ENCODE measurements at regions not wholly inside any gene's neighbourhood (a gene's known extent, or its start where the extent isn't known, plus 50 kb on each side); places are given as distances from the start of the nearest gene placed in this dataset.

GRCh38 chr15:92524161-92524560, 130.5 kb downstream of the ST8SIA2 start:
- no peaks in the 10 kb centered on the region for H3K27me3 ChIP-seq
- H3K4me3 ChIP-seq: no peak overlapping the region
- ATAC-seq (no peak), DNase-seq (no peak)
- TF ChIP-seq CTCF (IDR thresholded peaks at IDR 0.05) (no peak), POLR2A (IDR thresholded peaks at IDR 0.05) (no peak)
- WGBS (ENCODE audit: insufficient coverage, low coverage, low lambda C conversion rate, missing lambda C conversion rate): 68% methylated on average over 5 of the region's 5 CpGs
- no peaks in the 10 kb centered on the region for H3K4me1 ChIP-seq
- no peak overlapping the region for H3K27ac ChIP-seq
- intact Hi-C loops (cut with DNase I): loop anchor here in 1 of 2 donors (5.0 kb wide), 1 partner anchor 158 kb away; no protein-coding TSS in a partner anchor
- H3K9me3 ChIP-seq: no peaks in the 10 kb centered on the region
- H3K36me3 ChIP-seq: no peaks in the 10 kb centered on the region

DNA sequence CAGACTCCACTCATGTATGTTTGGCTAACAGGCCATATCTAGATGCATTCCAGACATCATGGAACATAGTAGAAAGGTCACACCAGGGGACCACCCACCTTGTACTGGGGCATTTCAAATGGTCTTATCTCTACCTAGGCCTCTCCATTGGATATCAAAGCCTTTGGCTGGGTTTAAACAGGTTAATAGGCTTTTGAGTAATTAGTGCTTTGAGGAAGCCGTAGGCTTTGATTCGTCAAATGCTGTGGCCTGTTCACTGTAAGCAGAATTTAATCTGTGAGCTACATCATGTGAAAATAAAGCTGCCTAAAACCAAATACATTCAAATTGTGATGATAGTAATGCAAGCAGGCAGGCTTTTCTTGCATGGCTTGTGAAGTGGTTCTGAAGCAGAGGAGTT, 129.5 kb downstream of the ST8SIA2 start:
- WGBS (ENCODE audit: insufficient coverage, low coverage, low lambda C conversion rate, missing lambda C conversion rate): 83% methylated on average over 2 of the region's 2 CpGs
- no peak overlapping the region for H3K4me3 ChIP-seq
- no peaks in the 10 kb centered on the region for H3K4me1 ChIP-seq
- no peaks in the 10 kb centered on the region for H3K36me3 ChIP-seq
- intact Hi-C loops (cut with DNase I): loop anchor here in 1 of 2 donors (5.0 kb wide), 1 partner anchor 159 kb away; no protein-coding TSS in a partner anchor
- H3K9me3 ChIP-seq: no peaks in the 10 kb centered on the region
- H3K27ac ChIP-seq: no peak overlapping the region
- no peaks in the 10 kb centered on the region for H3K27me3 ChIP-seq
- no peak for TF ChIP-seq CTCF (IDR thresholded peaks at IDR 0.05)
- no peak for TF ChIP-seq POLR2A (IDR thresholded peaks at IDR 0.05)
- ATAC-seq (no peak), DNase-seq (no peak)

GRCh38 chr15:92521624-92522008, 127.9 kb downstream of the ST8SIA2 start:
- TF ChIP-seq CTCF (IDR thresholded peaks at IDR 0.05): peak; percentile 68 to 90 (median 82)
- no peak for TF ChIP-seq POLR2A (IDR thresholded peaks at IDR 0.05)
- 0% methylated on average over 7 of the region's 7 CpGs for WGBS (ENCODE audit: insufficient coverage, low coverage, low lambda C conversion rate, missing lambda C conversion rate)
- intact Hi-C loops (cut with DNase I): loop anchor here in 1 of 2 donors (5.0 kb wide), 1 partner anchor 161 kb away; no protein-coding TSS in a partner anchor

GRCh38 chr15:92520914-92521623, 127.4 kb downstream of the ST8SIA2 start:
- 94% methylated on average over 2 of the region's 2 CpGs for WGBS (ENCODE audit: insufficient coverage, low coverage, low lambda C conversion rate, missing lambda C conversion rate)
- intact Hi-C loops (cut with DNase I): loop anchor here in 1 of 2 donors (5.0 kb wide), 1 partner anchor 161 kb away; no protein-coding TSS in a partner anchor
- no peak for TF ChIP-seq CTCF (IDR thresholded peaks at IDR 0.05)
- no peak for TF ChIP-seq POLR2A (IDR thresholded peaks at IDR 0.05)

More at GRCh38 chr15:92521624-92522008, 127.9 kb downstream of the ST8SIA2 start:
- no peaks in the 10 kb centered on the region for H3K4me1 ChIP-seq
- no peaks in the 10 kb centered on the region for H3K9me3 ChIP-seq
- H3K27ac ChIP-seq: no peak overlapping the region
- peak; percentile 99 to 100 (median 99) for ATAC-seq
- peak in 2 of 3 donors; percentile 61 to 80 for DNase-seq
- H3K27me3 ChIP-seq: no peaks in the 10 kb centered on the region
- no peak overlapping the region for H3K4me3 ChIP-seq
- no peaks in the 10 kb centered on the region for H3K36me3 ChIP-seq

More at GRCh38 chr15:92520914-92521623, 127.4 kb downstream of the ST8SIA2 start:
- no peak overlapping the region for H3K4me3 ChIP-seq
- DNase-seq: no peak
- no peaks in the 10 kb centered on the region for H3K4me1 ChIP-seq
- no peaks in the 10 kb centered on the region for H3K27me3 ChIP-seq
- H3K27ac ChIP-seq: no peak overlapping the region
- no peaks in the 10 kb centered on the region for H3K9me3 ChIP-seq
- no peaks in the 10 kb centered on the region for H3K36me3 ChIP-seq
- no peak for ATAC-seq
